Ovary (tissue), 3 donors: ENCODE measurements at regions not wholly inside any gene's neighbourhood (a gene's known extent, or its start where the extent isn't known, plus 50 kb on each side); places are given as distances from the start of the nearest gene placed in this dataset.

ENCODE experiments used
- CTCF ChIP-seq, 3 donors: fragments of 450-650 bp in 2 of 3; fragments of 200-600 bp in 1 of 3; IDR thresholded peaks; one replicate each; pipeline versions ENCODE4 v1.5.1 to v1.8.0; 2016 to 2022; ENCODE audit warnings: antibody characterized with exemption in 3 of 3, mild to moderate bottlenecking in 1 of 3
- POLR2A ChIP-seq: fragments of 450-650 bp; IDR thresholded peaks from one replicate; pipeline ENCODE4 v1.6.1; 2017; ENCODE audit warnings: antibody characterized with exemption, mild to moderate bottlenecking, moderate library complexity
- donor health status: DM: no; HTN: no; CAD: no.

GRCh38 chr10:35723059-35723458, 81.0 kb upstream of the FZD8 start:
- TF ChIP-seq POLR2A (no peak), CTCF (IDR thresholded peaks at IDR 0.05) (no peak)
